Activated B cell treated with CpG ODN at 0.5 μM for 24 hours (primary cell): ENCODE measurements at regions not wholly inside any gene's neighbourhood (a gene's known extent, or its start where the extent isn't known, plus 50 kb on each side); places are given as distances from the start of the nearest gene placed in this dataset.

ENCODE experiments used
- ATAC-seq: fragments of 200-7000 bp; cut with Tn5 transposase; one replicate; pipeline ENCODE4 v1.10.0; 2021; ENCODE audit warnings: low read depth, mild to moderate bottlenecking, moderate library complexity
- CTCF ChIA-PET: fragments of 350-600 bp; sonication (Branson Sonifier 250); formaldehyde crosslinking; loops from one replicate; lab custom pipeline; 2021; ENCODE audit warnings: antibody characterized with exemption; lab: Charles Lee
- POLR2A ChIA-PET: fragments of 350-600 bp; sonication (Branson Sonifier 250); formaldehyde crosslinking; loops from one replicate; lab custom pipeline; 2021; ENCODE audit warnings: antibody characterized with exemption; lab: Charles Lee
- DNase-seq: peaks from one replicate; pipeline ENCODE4 v3.0.0; 2022
- H3K27ac Mint-ChIP-seq: one replicate; pipeline ENCODE4 v1.8.0; 2020; ENCODE audit warnings: mixed read lengths
- H3K27me3 Mint-ChIP-seq: one replicate; pipeline ENCODE4 v1.8.0; 2021; ENCODE audit warnings: mixed read lengths
- H3K36me3 Mint-ChIP-seq: one replicate; pipeline ENCODE4 v1.8.0; 2021; ENCODE audit warnings: low read depth, mixed read lengths
- H3K4me1 Mint-ChIP-seq: one replicate; pipeline ENCODE4 v1.8.0; 2021; ENCODE audit warnings: mixed read lengths
- H3K4me3 Mint-ChIP-seq: one replicate; pipeline ENCODE4 v1.8.0; 2020; ENCODE audit warnings: mild to moderate bottlenecking, mixed read lengths
- H3K9me3 Mint-ChIP-seq: one replicate; pipeline ENCODE4 v1.8.0; 2020; ENCODE audit warnings: mixed read lengths
- CTCF ChIP-seq: fragments of 200-600 bp; IDR thresholded peaks from one replicate; pipeline ENCODE4 v1.8.0; 2022; ENCODE audit warnings: antibody characterized with exemption, mild to moderate bottlenecking
- intact Hi-C: fragments of 100-400 bp; cut with micrococcal nuclease; formaldehyde crosslinking; loops from one replicate; pipeline ENCODE4 v1.15.1; 2024

GRCh38 chr5:164058621-164059020 is 553.2 kb downstream of the MAT2B start:
- ATAC-seq (no peak), DNase-seq (no peak)
- no peaks in the 10 kb centered on the region for H3K9me3 Mint-ChIP-seq
- H3K4me1 Mint-ChIP-seq: no peaks in the 10 kb centered on the region
- intact Hi-C loops: no loop called here
- H3K27ac Mint-ChIP-seq: no peak overlapping the region
- no peaks in the 10 kb centered on the region for H3K36me3 Mint-ChIP-seq
- no peak overlapping the region for H3K4me3 Mint-ChIP-seq
- ChIA-PET POLR2A (no interaction called here), CTCF (no interaction called here)
- TF ChIP-seq CTCF: no peak
- H3K27me3 Mint-ChIP-seq: peaks cover 4% of the 10 kb centered on the region

GRCh38 chr5:164059471-164059870 is 554.1 kb downstream of the MAT2B start:
- H3K27me3 Mint-ChIP-seq: peaks cover 3% of the 10 kb centered on the region
- no peak for TF ChIP-seq CTCF
- H3K9me3 Mint-ChIP-seq: no peaks in the 10 kb centered on the region
- no peak overlapping the region for H3K27ac Mint-ChIP-seq
- no peaks in the 10 kb centered on the region for H3K36me3 Mint-ChIP-seq
- intact Hi-C loops: no loop called here
- no peak for DNase-seq
- H3K4me3 Mint-ChIP-seq: no peak overlapping the region
- H3K4me1 Mint-ChIP-seq: no peaks in the 10 kb centered on the region
- CTCF ChIA-PET: no interaction called here
- POLR2A ChIA-PET: no interaction called here
- ATAC-seq: no peak

- ATAC-seq (no peak), DNase-seq (no peak)
- no peaks in the 10 kb centered on the region for H3K4me1 Mint-ChIP-seq
- no peak overlapping the region for H3K4me3 Mint-ChIP-seq
- POLR2A ChIA-PET: no interaction called here
- no peak overlapping the region for H3K27ac Mint-ChIP-seq
- H3K27me3 Mint-ChIP-seq: no peaks in the 10 kb centered on the region
- CTCF ChIA-PET: no interaction called here
- no peaks in the 10 kb centered on the region for H3K9me3 Mint-ChIP-seq
- H3K36me3 Mint-ChIP-seq: no peaks in the 10 kb centered on the region
- intact Hi-C loops: no loop called here
- no peak for TF ChIP-seq CTCF
Measured at GRCh38 chr5:164060786-164061355, 555.5 kb downstream of the MAT2B start.

- ATAC-seq: no peak
- no peak for TF ChIP-seq CTCF
- CTCF ChIA-PET: no interaction called here
- Mint-ChIP-seq H3K9me3 (no peaks in the 10 kb centered on the region), H3K4me1 (no peaks in the 10 kb centered on the region), H3K27me3 (no peaks in the 10 kb centered on the region), H3K36me3 (no peaks in the 10 kb centered on the region), H3K27ac (no peak overlapping the region), H3K4me3 (no peak overlapping the region)
- POLR2A ChIA-PET: no interaction called here
- no peak for DNase-seq
- intact Hi-C loops: no loop called here
Measured at GRCh38 chr5:164062304-164062703, 556.9 kb downstream of the MAT2B start.

- intact Hi-C loops: no loop called here
- Mint-ChIP-seq H3K36me3 (no peaks in the 10 kb centered on the region), H3K27me3 (peaks cover 2% of the 10 kb centered on the region), H3K27ac (no peak overlapping the region), H3K4me3 (no peak overlapping the region), H3K9me3 (peaks cover 2% of the 10 kb centered on the region), H3K4me1 (no peaks in the 10 kb centered on the region)
- ATAC-seq (no peak), DNase-seq (no peak)
- CTCF ChIA-PET: no interaction called here
- POLR2A ChIA-PET: no interaction called here
- TF ChIP-seq CTCF: no peak
Measured at GRCh38 chr5:164065266-164065665, 559.8 kb downstream of the MAT2B start.
